ENCODE measurements at regions not wholly inside any gene's neighbourhood (a gene's known extent, or its start where the extent isn't known, plus 50 kb on each side); places are given as distances from the start of the nearest gene placed in this dataset.

GRCh38 chr15:79171320-79172031 lies 80.9 kb upstream of the RASGRF1 start:
- H3K4me3 ChIP-seq (replicated peaks; ENCODE audit: low read depth, low read length), result no peak overlapping the region
- TF ChIP-seq CTCF (IDR thresholded peaks at IDR 0.05; ENCODE audit: low read depth, low read length, missing control alignments), result no peak
- no peak for DNase-seq (ENCODE audit: extremely low read depth, low read depth)

GRCh38 chr15:79170256-79170664 lies 79.7 kb upstream of the RASGRF1 start:
- no peak for DNase-seq (ENCODE audit: extremely low read depth, low read depth)
- no peak for TF ChIP-seq CTCF (IDR thresholded peaks at IDR 0.05; ENCODE audit: low read depth, low read length, missing control alignments)
- H3K4me3 ChIP-seq (replicated peaks; ENCODE audit: low read depth, low read length), result no peak overlapping the region

- no peak for TF ChIP-seq CTCF (IDR thresholded peaks at IDR 0.05; ENCODE audit: low read depth, low read length, missing control alignments)
- H3K4me3 ChIP-seq (replicated peaks; ENCODE audit: low read depth, low read length), result no peak overlapping the region
- no peak for DNase-seq (ENCODE audit: extremely low read depth, low read depth)
Measured at GRCh38 chr15:79169526-79170133, 79.0 kb upstream of the RASGRF1 start.

GRCh38 chr15:79168922-79169456 lies 78.4 kb upstream of the RASGRF1 start:
- H3K4me3 ChIP-seq (replicated peaks; ENCODE audit: low read depth, low read length), result no peak overlapping the region
- TF ChIP-seq CTCF (IDR thresholded peaks at IDR 0.05; ENCODE audit: low read depth, low read length, missing control alignments), result no peak
- no peak for DNase-seq (ENCODE audit: extremely low read depth, low read depth)

- no peak overlapping the region for H3K4me3 ChIP-seq (replicated peaks; ENCODE audit: low read depth, low read length)
- no peak for DNase-seq (ENCODE audit: extremely low read depth, low read depth)
- TF ChIP-seq CTCF (IDR thresholded peaks at IDR 0.05; ENCODE audit: low read depth, low read length, missing control alignments), result no peak
Measured at GRCh38 chr15:79167776-79168175, 77.2 kb upstream of the RASGRF1 start.

GRCh38 chr15:79166311-79166955 lies 75.9 kb upstream of the RASGRF1 start:
- TF ChIP-seq CTCF (IDR thresholded peaks at IDR 0.05; ENCODE audit: low read depth, low read length, missing control alignments), result no peak
- DNase-seq (ENCODE audit: extremely low read depth, low read depth), result no peak
- H3K4me3 ChIP-seq (replicated peaks; ENCODE audit: low read depth, low read length), result no peak overlapping the region
